Esophagus muscularis mucosa (tissue), 4 donors: ENCODE measurements at regions not wholly inside any gene's neighbourhood (a gene's known extent, or its start where the extent isn't known, plus 50 kb on each side); places are given as distances from the start of the nearest gene placed in this dataset.
A peak's percentile ranks its signal among the peaks of the same experiment; 100 is the strongest.
"Not testable (repeated sequence)": the region's sequence is repeated elsewhere in the genome, so short reads cannot be mapped to it uniquely, and the experiment has no call there.

Source experiments
- DNase-seq: peaks from one replicate; pipeline ENCODE4 v3.0.0-alpha.2; 2017; ENCODE audit errors: extremely low spot score
- H3K27ac ChIP-seq, 4 donors: fragments of 200-600 bp; sonication (generic); replicated peaks in 1 of 4; 1 replicate in 3 of 4; 2 replicates in 1 of 4; pipeline ENCODE4 v1.5.1; 2016 to 2019; ENCODE audit warnings: mild to moderate bottlenecking in 1 of 4
- H3K27me3 ChIP-seq, 4 donors: fragments of 200-600 bp; sonication (generic); one replicate each; pipeline versions ENCODE4 v1.5.1 to v1.6.0; 2016 to 2019
- H3K36me3 ChIP-seq, 4 donors: fragments of 200-600 bp; sonication (generic); one replicate each; pipeline ENCODE4 v1.5.1; 2016 to 2019
- H3K4me1 ChIP-seq, 4 donors: fragments of 200-600 bp; sonication (generic); one replicate each; pipeline ENCODE4 v1.5.1; 2016 to 2019
- H3K4me3 ChIP-seq, 4 donors: fragments of 200-600 bp; sonication (generic); 1 replicate in 2 of 4; 2 replicates in 2 of 4; pipeline ENCODE4 v1.5.1; 2016 to 2019; ENCODE audit warnings: mild to moderate bottlenecking in 4 of 4, moderate library complexity in 1 of 4
- H3K9me3 ChIP-seq, 4 donors: fragments of 200-600 bp; sonication (generic); 1 replicate in 3 of 4; 2 replicates in 1 of 4; pipeline ENCODE4 v1.5.1; 2016 to 2019
- POLR2AphosphoS5 ChIP-seq, 2 donors: sonication (generic); formaldehyde crosslinking; IDR thresholded peaks; one replicate each; pipeline ENCODE4 v1.6.1; 2017; ENCODE audit warnings: antibody characterized with exemption in 2 of 2
- WGBS: methylation state at CpG from one replicate; pipeline ENCODE4 v1.1.5; 2018; 5-methylcytosine and 5-hydroxymethylcytosine counted together
- intact Hi-C: fragments of 100-400 bp; cut with DNase I; formaldehyde crosslinking; loops from one replicate; pipeline ENCODE4 v1.15.1; 2023

DNA sequence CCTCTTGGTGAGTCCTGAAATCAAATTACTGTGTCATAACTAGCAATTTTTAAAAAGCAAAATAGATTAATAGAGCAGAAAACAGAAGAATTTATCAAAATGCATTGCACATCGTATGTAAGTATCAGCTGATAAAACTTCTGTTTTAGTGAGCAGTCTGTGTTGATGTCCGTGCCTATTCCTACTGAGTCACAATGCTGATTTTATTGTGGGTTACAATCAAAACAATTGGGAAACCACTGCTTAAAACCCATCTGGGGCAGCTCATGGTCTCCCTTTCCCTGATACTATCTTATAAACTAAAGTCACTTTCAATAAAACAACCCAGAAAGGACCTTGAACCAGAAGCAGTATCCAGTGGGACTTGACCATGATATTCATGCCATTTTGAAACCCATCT lies 101.1 kb upstream of the GPR39 start:
- H3K27me3 ChIP-seq, H3K4me3 ChIP-seq, H3K9me3 ChIP-seq, H3K27ac ChIP-seq, intact Hi-C loops, H3K36me3 ChIP-seq, H3K4me1 ChIP-seq, DNase-seq: not testable (repeated sequence)
- WGBS = 80% methylated on average over 2 of the region's 2 CpGs

- intact Hi-C loops, H3K4me1 ChIP-seq, H3K27ac ChIP-seq, H3K4me3 ChIP-seq, H3K27me3 ChIP-seq, DNase-seq, H3K36me3 ChIP-seq, H3K9me3 ChIP-seq: not testable (repeated sequence)
- 79% methylated on average over 6 of the region's 6 CpGs for WGBS
These were observed 99.5 kb upstream of the GPR39 start for GRCh38 chr2:132317026-132317680.

DNA sequence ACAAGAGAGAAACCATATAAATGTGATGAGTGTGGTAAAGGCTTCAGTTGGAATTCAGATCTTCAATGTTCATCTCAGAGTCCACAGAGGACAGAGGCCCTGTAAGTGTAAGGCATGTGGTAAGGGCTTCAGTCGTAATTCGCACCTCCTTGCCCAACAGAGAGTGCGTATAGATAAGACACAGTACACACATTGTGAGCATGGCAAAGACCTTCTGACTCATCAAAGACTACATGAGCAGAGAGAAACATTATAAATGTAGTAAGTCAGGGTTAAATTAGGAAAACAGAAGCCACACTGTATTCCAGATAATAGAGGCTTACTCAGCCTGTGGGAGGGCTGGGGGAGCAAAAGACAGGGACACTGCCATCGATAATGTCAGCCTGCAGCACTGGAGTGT lies 98.1 kb upstream of the GPR39 start:
- H3K27me3 ChIP-seq, H3K4me3 ChIP-seq, H3K27ac ChIP-seq, H3K4me1 ChIP-seq, intact Hi-C loops, DNase-seq, H3K36me3 ChIP-seq, H3K9me3 ChIP-seq: not testable (repeated sequence)
- WGBS = 73% methylated on average over 4 of the region's 4 CpGs

- intact Hi-C loops, H3K4me1 ChIP-seq, H3K27ac ChIP-seq, H3K4me3 ChIP-seq, DNase-seq, H3K9me3 ChIP-seq, H3K36me3 ChIP-seq, H3K27me3 ChIP-seq: not testable (repeated sequence)
- WGBS = 89% methylated on average over 1 of the region's 1 CpG
These were observed 92.6 kb upstream of the GPR39 start for GRCh38 chr2:132324005-132324404.

- H3K27me3 ChIP-seq, DNase-seq, H3K36me3 ChIP-seq, H3K4me3 ChIP-seq, H3K27ac ChIP-seq, intact Hi-C loops, H3K4me1 ChIP-seq, H3K9me3 ChIP-seq: not testable (repeated sequence)
- 69% methylated on average over 22 of the region's 28 CpGs for WGBS
These were observed 84.1 kb upstream of the GPR39 start for GRCh38 chr2:132332345-132333033.

DNA sequence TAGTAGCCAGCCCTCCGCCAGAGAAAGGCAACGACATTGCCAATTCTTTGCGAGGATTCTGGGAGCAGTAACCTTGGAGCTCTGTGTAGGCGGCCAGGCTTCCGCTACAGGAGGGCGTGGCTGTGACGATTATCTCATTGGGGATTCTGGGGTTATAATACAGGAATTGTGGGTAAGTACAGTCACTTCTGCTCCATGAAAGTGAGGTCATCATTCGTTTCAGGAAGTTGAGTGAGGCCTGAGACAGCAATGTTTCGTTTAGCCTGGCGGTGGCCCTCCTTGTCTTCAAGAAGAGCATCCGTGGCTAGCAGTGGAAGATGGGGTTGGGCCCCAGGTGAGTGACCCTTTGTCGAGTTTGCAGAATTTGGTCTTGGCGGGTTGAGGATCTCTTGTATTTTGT lies 79.5 kb upstream of the GPR39 start:
- H3K4me1 ChIP-seq, H3K27ac ChIP-seq, H3K27me3 ChIP-seq, H3K9me3 ChIP-seq, H3K4me3 ChIP-seq, intact Hi-C loops, DNase-seq, H3K36me3 ChIP-seq: not testable (repeated sequence)
- WGBS = 100% methylated on average over 7 of the region's 13 CpGs

DNA sequence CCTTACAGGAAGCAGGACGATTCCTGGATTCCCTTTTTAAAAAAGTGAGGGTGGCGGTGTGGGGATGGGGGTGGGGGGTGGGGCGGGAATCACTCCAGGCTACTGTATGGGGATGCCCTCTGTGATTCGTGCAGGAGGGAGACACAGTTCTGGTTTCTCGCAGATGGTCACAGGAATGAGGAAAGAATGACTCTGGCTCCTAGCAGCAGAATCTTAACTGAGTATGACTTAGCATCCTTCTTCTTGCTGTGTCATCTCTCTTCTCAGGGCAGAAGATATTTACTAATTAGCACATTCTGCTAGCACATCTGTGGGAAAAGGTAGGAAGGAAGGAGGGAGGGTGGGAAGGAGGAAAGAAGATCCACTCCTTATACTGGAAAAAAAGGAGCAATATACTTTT lies 78.8 kb upstream of the GPR39 start:
- H3K4me1 ChIP-seq, H3K9me3 ChIP-seq, H3K4me3 ChIP-seq, H3K27ac ChIP-seq, DNase-seq, H3K36me3 ChIP-seq, intact Hi-C loops, H3K27me3 ChIP-seq: not testable (repeated sequence)
- WGBS = 60% methylated on average over 1 of the region's 5 CpGs

GRCh38 chr2:132347041-132347780 lies 69.4 kb upstream of the GPR39 start:
- TF ChIP-seq POLR2AphosphoS5 (IDR thresholded peaks at IDR 0.05) = peak; percentile 40 to 67
- Histone ChIP-seq H3K4me3 (peak overlapping the region; percentile 49 to 57 (median 53)), H3K27ac (peak overlapping the region; percentile 69 to 83 (median 74))
- WGBS = 3% methylated on average over 32 of the region's 34 CpGs
- intact Hi-C loops, DNase-seq, H3K27me3 ChIP-seq, H3K9me3 ChIP-seq, H3K36me3 ChIP-seq, H3K4me1 ChIP-seq: not testable (repeated sequence)
